HG02759 (cell line): ENCODE measurements at regions not wholly inside any gene's neighbourhood (a gene's known extent, or its start where the extent isn't known, plus 50 kb on each side); places are given as distances from the start of the nearest gene placed in this dataset.
A peak's percentile ranks its signal among the peaks of the same experiment; 100 is the strongest.
"Not testable (repeated sequence)": the region's sequence is repeated elsewhere in the genome, so short reads cannot be mapped to it uniquely, and the experiment has no call there.

Experiments used
- ATAC-seq: cut with Tn5 transposase; IDR thresholded peaks from one replicate; pipeline ENCODE4 v1.9.1; 2021; ENCODE audit warnings: mild to moderate bottlenecking, moderate library complexity; ENCODE audit not compliant: unreplicated experiment

GRCh38 chr3:27560484-27561056 is 76.4 kb upstream of the SLC4A7 start:
- ATAC-seq: no peak

- no peak for ATAC-seq
Observed at GRCh38 chr3:27559835-27560234, 75.7 kb upstream of the SLC4A7 start.

- no peak for ATAC-seq
Observed at GRCh38 chr3:27559381-27559780, 75.2 kb upstream of the SLC4A7 start.

GRCh38 chr3:27557411-27557810 is 73.2 kb upstream of the SLC4A7 start:
- no peak for ATAC-seq

GRCh38 chr3:27556887-27557286 is 72.7 kb upstream of the SLC4A7 start:
- no peak for ATAC-seq

- no peak for ATAC-seq
Observed at GRCh38 chr3:27554706-27555105, 70.5 kb upstream of the SLC4A7 start.

GRCh38 chr3:27553886-27554540 is 69.8 kb upstream of the SLC4A7 start:
- no peak for ATAC-seq

GRCh38 chr3:27552708-27553107 is 68.5 kb upstream of the SLC4A7 start:
- not testable (repeated sequence) for ATAC-seq

GRCh38 chr3:27551413-27551812 is 67.2 kb upstream of the SLC4A7 start:
- ATAC-seq: not testable (repeated sequence)

- ATAC-seq: no peak
Observed at GRCh38 chr3:27545061-27545460, 60.9 kb upstream of the SLC4A7 start.

- ATAC-seq: no peak
Observed at GRCh38 chr3:27544372-27544865, 60.2 kb upstream of the SLC4A7 start.

- ATAC-seq: no peak
Observed at GRCh38 chr3:27542476-27542875, 58.3 kb upstream of the SLC4A7 start.

- ATAC-seq: no peak
Observed at GRCh38 chr3:27540231-27540630, 56.0 kb upstream of the SLC4A7 start.

- no peak for ATAC-seq
Observed at GRCh38 chr3:27536491-27536890, 52.3 kb upstream of the SLC4A7 start.

- ATAC-seq: no peak
Observed at GRCh38 chr3:27535809-27536392, 51.7 kb upstream of the SLC4A7 start.

GRCh38 chr3:27533718-27534573 is 49.8 kb upstream of the SLC4A7 start:
- peak; percentile 85 for ATAC-seq
